Thyroid gland (tissue), 4 donors: ENCODE measurements at regions not wholly inside any gene's neighbourhood (a gene's known extent, or its start where the extent isn't known, plus 50 kb on each side); places are given as distances from the start of the nearest gene placed in this dataset.

ENCODE experiments used
- POLR2A ChIP-seq, 2 donors: fragments of 450-650 bp; IDR thresholded peaks; one replicate each; pipeline ENCODE4 v1.6.1; 2017; ENCODE audit warnings: antibody characterized with exemption in 2 of 2, mild to moderate bottlenecking in 2 of 2, moderate library complexity in 1 of 2
- TF ChIP-seq, protein P1 (sequence below), 6 experiments: fragments of 200-600 bp in 3 of 6; fragments of 450-650 bp in 3 of 6; sonication (generic) in 3 of 6; IDR thresholded peaks; one replicate each; pipeline ENCODE4 v1.5.1; 2016 to 2019; ENCODE audit warnings: antibody characterized with exemption in 6 of 6, mild to moderate bottlenecking in 2 of 6, inconsistent platforms in 1 of 6, moderate library complexity in 1 of 6

DNA sequence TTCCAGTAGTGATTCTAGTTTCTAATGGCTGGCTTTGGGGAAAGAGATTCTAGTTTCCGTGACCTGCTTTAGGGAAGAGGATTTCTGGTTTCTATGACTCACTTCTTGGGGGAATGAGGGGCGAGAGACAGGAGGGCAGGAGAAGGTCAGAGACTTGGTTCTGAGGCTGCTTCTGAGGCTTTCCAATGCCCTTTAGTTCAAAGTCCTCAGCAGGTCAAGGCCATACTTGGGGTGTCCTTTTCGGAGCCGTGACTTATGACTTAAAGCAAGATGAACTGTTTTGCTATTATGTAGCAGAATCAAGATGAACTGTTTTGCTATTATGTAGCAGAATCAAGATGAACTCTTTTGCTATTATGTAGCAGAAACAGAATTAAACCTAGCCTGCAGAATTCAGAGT lies 52.2 kb upstream of the TLR3 start:
- TF ChIP-seq, protein P1, sequence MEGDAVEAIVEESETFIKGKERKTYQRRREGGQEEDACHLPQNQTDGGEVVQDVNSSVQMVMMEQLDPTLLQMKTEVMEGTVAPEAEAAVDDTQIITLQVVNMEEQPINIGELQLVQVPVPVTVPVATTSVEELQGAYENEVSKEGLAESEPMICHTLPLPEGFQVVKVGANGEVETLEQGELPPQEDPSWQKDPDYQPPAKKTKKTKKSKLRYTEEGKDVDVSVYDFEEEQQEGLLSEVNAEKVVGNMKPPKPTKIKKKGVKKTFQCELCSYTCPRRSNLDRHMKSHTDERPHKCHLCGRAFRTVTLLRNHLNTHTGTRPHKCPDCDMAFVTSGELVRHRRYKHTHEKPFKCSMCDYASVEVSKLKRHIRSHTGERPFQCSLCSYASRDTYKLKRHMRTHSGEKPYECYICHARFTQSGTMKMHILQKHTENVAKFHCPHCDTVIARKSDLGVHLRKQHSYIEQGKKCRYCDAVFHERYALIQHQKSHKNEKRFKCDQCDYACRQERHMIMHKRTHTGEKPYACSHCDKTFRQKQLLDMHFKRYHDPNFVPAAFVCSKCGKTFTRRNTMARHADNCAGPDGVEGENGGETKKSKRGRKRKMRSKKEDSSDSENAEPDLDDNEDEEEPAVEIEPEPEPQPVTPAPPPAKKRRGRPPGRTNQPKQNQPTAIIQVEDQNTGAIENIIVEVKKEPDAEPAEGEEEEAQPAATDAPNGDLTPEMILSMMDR (IDR thresholded peaks at IDR 0.05), result no peak
- no peak for TF ChIP-seq POLR2A (IDR thresholded peaks at IDR 0.05)
